Uterus (tissue), 2 donors: ENCODE measurements at regions not wholly inside any gene's neighbourhood (a gene's known extent, or its start where the extent isn't known, plus 50 kb on each side); places are given as distances from the start of the nearest gene placed in this dataset.

Source experiments
- POLR2A ChIP-seq, 2 donors: fragments of 450-650 bp; IDR thresholded peaks; one replicate each; pipeline ENCODE4 v1.6.1; 2016; ENCODE audit warnings: antibody characterized with exemption in 2 of 2, mild to moderate bottlenecking in 1 of 2, moderate library complexity in 1 of 2
- TF ChIP-seq, protein P1 (sequence below), 4 experiments: fragments of 200-600 bp in 2 of 4; fragments of 450-650 bp in 2 of 4; sonication (generic) in 2 of 4; IDR thresholded peaks; one replicate each; pipeline ENCODE4 v1.5.1; 2016 to 2019; ENCODE audit warnings: antibody characterized with exemption in 4 of 4, mild to moderate bottlenecking in 2 of 4, moderate library complexity in 1 of 4

DNA sequence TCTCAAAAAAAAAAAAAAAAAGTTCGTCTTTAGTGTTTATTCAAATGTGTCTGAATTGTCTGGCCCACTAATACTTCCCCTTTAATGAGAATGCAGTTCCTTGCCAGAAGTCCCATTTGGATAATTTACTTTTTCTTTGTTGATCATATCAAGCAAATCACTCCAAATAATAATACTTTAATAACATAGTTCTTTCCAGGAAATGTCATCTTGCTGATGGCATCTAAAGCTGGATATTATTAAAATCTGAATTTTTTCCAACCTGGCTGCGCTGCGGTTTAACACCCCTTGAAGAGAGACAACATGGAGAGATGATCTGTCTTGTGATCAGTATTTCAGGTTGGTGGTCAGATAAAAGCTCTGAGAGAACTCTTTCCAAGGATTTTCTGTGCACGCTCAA lies 111.2 kb upstream of the CNKSR3 start:
- TF ChIP-seq POLR2A (IDR thresholded peaks at IDR 0.05), result no peak
- TF ChIP-seq, protein P1, sequence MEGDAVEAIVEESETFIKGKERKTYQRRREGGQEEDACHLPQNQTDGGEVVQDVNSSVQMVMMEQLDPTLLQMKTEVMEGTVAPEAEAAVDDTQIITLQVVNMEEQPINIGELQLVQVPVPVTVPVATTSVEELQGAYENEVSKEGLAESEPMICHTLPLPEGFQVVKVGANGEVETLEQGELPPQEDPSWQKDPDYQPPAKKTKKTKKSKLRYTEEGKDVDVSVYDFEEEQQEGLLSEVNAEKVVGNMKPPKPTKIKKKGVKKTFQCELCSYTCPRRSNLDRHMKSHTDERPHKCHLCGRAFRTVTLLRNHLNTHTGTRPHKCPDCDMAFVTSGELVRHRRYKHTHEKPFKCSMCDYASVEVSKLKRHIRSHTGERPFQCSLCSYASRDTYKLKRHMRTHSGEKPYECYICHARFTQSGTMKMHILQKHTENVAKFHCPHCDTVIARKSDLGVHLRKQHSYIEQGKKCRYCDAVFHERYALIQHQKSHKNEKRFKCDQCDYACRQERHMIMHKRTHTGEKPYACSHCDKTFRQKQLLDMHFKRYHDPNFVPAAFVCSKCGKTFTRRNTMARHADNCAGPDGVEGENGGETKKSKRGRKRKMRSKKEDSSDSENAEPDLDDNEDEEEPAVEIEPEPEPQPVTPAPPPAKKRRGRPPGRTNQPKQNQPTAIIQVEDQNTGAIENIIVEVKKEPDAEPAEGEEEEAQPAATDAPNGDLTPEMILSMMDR (IDR thresholded peaks at IDR 0.05), result no peak
